GM12873 (cell line): ENCODE measurements at regions not wholly inside any gene's neighbourhood (a gene's known extent, or its start where the extent isn't known, plus 50 kb on each side); places are given as distances from the start of the nearest gene placed in this dataset.

Experiments used
- TF ChIP-seq, protein P1 (sequence below): IDR thresholded peaks from 2 replicates; pipeline ENCODE4 v1.5.1; 2012; ENCODE audit warnings: low read depth, mild to moderate bottlenecking, moderate library complexity, low read length, control low read depth; ENCODE audit not compliant: insufficient read depth; ENCODE audit errors: missing control alignments

DNA sequence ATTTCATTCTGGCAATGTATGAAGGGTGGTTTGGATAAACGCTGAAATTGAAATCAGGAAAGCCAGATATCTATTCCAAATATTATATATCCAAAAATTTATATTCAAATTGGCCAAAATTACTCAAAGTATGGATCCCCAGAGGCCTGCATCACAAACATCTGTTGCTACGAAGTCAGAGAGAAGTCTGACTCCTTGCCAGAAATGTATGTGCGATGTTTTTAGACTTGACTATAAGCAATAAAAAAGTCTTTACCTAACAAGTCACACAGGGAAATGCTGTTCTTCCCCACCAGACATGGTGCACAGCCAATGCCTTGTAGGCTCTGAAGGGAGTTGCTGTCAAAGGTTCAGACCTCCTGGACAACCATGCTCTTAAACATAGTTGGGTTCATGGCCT is 533.1 kb downstream of the OTOL1 start:
- TF ChIP-seq, protein P1, sequence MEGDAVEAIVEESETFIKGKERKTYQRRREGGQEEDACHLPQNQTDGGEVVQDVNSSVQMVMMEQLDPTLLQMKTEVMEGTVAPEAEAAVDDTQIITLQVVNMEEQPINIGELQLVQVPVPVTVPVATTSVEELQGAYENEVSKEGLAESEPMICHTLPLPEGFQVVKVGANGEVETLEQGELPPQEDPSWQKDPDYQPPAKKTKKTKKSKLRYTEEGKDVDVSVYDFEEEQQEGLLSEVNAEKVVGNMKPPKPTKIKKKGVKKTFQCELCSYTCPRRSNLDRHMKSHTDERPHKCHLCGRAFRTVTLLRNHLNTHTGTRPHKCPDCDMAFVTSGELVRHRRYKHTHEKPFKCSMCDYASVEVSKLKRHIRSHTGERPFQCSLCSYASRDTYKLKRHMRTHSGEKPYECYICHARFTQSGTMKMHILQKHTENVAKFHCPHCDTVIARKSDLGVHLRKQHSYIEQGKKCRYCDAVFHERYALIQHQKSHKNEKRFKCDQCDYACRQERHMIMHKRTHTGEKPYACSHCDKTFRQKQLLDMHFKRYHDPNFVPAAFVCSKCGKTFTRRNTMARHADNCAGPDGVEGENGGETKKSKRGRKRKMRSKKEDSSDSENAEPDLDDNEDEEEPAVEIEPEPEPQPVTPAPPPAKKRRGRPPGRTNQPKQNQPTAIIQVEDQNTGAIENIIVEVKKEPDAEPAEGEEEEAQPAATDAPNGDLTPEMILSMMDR = no peak

DNA sequence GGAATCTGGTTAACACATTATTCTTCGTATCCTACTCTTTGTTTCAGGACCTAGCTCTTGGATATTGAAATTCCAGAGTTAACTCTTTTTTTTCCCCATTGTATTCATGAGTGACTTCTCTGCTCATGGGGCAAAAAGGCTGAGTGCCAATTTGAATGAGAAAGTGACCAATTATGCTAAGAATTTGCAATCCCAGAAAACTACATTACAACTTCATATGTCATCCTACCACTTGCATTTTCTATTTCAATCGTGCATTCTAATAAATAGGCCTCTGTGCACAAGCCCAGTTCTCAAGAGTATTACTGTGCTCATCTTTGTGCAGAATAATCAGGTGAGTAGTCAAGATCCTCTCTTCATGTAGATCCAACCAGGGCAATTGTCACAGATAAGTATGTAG is 537.8 kb downstream of the OTOL1 start:
- TF ChIP-seq, protein P1 = no peak

DNA sequence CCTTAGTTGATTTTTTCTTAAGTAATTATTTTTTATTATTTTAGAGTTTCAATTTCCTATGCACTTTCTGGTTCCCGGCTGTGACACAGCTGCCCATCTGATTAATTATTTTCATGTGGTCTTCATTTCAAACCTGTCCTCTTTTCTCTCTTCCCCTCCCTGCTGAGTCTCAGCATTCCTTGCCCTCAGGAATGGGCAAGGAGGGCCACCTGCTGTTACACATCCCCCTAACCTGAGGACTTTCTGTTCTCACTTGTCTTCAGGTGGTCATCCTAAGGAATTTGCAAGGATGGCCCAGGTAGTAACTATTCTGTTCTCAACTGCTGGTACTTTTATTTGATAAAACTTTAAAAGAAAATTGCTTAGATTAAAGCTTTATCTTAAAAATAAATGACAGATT is 545.0 kb downstream of the OTOL1 start:
- TF ChIP-seq, protein P1 = no peak

DNA sequence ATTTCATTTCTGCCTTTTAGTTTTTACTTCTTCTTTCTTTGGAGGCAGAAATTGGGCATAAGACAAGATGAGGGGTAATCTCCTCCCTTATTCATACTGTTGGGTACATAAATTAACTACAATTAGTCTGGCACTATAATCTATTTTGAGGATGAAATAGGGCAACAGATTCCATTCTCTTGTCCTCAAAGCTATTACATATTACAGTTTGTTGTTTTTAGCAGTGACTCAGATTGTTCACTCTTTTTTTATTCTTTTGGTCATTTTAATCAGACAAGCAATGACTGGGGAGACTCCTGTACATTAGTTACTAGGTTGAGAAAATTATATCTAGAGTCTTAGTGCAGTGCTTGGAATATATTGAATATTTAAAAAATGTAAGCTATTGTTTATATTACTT is 556.0 kb downstream of the OTOL1 start:
- TF ChIP-seq, protein P1 = no peak

DNA sequence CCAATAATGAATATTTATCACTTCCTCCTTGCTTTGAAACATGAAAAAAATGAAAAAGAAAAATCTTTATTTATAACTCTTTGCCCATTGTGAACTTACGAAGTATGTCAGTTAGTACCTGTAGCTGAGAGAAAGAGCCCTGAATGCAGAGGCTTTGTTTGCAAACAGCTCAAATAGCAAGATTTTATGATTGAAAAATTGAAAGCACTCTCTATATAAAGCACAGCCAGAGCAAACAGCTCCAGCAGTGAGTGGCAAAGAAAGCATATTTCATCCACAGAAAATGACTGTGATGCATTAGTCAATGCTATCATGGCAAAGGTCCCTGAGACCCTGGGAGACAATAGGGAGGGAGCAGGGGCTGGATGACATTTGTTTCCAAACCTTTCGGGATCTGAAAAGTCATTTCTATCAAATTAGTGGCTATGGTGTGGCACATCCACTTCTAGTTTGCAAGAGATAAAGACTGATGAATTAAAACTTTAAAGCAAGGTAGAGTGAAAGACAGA is 576.1 kb downstream of the OTOL1 start:
- TF ChIP-seq, protein P1 = no peak

DNA sequence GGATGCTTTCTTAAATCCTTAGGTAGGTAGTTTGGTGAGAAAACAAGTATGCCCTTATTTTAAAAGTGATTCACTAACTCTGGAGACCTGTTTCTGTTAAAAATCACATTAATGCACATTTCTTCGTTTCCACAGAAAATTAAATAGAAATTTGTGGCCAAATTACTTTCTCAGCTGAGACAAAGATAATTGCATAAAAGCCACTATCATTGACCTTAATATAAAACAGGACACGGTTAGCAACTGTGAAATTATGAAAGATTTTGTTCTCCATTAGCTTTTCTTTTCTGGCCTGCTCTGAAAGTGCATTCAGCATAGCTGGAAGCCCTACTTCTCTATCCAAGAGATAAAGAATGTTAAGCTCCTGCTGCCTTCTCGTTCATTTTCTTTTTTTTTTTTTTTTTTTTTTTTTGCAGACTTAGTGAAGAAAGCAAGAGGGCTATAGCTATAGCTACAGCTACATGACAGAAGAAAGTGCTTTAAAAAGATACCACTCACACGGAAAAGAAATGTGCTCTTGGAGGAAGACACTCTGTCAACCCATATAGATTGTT is 576.9 kb downstream of the OTOL1 start:
- TF ChIP-seq, protein P1 = no peak

DNA sequence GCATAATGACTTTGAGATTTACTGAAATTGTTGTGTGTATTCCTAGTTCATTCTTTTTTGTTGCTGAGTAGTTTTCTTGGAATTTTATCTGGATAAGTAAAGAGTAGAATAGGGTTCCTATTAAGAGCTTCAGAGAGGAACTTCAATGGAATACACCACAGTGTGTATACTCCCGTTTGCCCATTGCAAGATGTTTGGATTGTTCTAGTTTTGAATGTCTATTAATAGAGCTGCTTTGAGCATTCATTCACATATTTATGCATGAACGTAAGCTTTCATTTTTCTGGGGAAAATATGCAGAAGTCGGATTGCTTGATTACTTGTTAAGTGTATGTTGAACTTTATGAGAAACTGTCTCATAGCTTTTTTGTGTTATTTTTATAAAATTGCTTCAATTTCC is 580.5 kb downstream of the OTOL1 start:
- TF ChIP-seq, protein P1 = no peak
